ENCODE measurements at regions not wholly inside any gene's neighbourhood (a gene's known extent, or its start where the extent isn't known, plus 50 kb on each side); places are given as distances from the start of the nearest gene placed in this dataset.
"Not testable (repeated sequence)": the region's sequence is repeated elsewhere in the genome, so short reads cannot be mapped to it uniquely, and the experiment has no call there.

DNA sequence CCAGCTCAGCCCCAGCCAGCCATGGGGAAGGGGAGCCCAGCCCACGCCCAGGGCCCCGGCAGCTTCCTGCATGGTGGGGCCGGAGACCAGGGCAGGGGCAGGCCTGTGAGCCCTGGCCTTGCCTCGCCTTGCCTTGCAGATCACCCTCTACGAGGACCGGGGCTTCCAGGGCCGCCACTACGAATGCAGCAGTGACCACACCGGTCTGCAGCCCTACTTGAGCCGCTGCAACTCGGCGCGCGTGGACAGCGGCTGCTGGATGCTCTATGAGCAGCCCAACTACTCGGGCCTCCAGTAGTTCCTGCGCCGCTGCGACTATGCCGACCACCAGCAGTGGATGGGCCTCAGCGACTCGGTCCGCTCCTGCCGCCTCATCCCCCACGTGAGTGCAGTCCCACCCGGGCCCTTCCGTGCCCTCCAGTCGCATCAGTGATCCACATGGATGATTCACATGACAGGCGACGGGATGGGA is 278.6 kb upstream of the MAP2 start:
- TF ChIP-seq, protein P1, sequence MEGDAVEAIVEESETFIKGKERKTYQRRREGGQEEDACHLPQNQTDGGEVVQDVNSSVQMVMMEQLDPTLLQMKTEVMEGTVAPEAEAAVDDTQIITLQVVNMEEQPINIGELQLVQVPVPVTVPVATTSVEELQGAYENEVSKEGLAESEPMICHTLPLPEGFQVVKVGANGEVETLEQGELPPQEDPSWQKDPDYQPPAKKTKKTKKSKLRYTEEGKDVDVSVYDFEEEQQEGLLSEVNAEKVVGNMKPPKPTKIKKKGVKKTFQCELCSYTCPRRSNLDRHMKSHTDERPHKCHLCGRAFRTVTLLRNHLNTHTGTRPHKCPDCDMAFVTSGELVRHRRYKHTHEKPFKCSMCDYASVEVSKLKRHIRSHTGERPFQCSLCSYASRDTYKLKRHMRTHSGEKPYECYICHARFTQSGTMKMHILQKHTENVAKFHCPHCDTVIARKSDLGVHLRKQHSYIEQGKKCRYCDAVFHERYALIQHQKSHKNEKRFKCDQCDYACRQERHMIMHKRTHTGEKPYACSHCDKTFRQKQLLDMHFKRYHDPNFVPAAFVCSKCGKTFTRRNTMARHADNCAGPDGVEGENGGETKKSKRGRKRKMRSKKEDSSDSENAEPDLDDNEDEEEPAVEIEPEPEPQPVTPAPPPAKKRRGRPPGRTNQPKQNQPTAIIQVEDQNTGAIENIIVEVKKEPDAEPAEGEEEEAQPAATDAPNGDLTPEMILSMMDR (conservative IDR thresholded peaks at IDR 0.05; ENCODE audit: low read depth, low read length): not testable (repeated sequence)
- TF ChIP-seq EZH2 (IDR thresholded peaks at IDR 0.05; ENCODE audit: borderline replicate concordance, low read depth, low read length, poor library complexity, severe bottlenecking): not testable (repeated sequence)

All from A673 (cell line).